DOHH2 (cell line): ENCODE measurements at regions not wholly inside any gene's neighbourhood (a gene's known extent, or its start where the extent isn't known, plus 50 kb on each side); places are given as distances from the start of the nearest gene placed in this dataset.

ENCODE experiments used
- EZH2phosphoT487 ChIP-seq: fragments of 200-600 bp; sonication (generic); IDR thresholded peaks from 2 replicates; pipeline ENCODE4 v1.6.1; 2017; ENCODE audit warnings: borderline replicate concordance, mild to moderate bottlenecking, antibody characterized with exemption, low read length, moderate library complexity, mixed read lengths
- TF ChIP-seq, protein P1 (sequence below): fragments of 200-600 bp; sonication (generic); IDR thresholded peaks from one replicate; pipeline ENCODE4 v1.5.1; 2014; ENCODE audit warnings: antibody characterized with exemption, mild to moderate bottlenecking, low read depth, low read length; ENCODE audit not compliant: poor library complexity, severe bottlenecking

DNA sequence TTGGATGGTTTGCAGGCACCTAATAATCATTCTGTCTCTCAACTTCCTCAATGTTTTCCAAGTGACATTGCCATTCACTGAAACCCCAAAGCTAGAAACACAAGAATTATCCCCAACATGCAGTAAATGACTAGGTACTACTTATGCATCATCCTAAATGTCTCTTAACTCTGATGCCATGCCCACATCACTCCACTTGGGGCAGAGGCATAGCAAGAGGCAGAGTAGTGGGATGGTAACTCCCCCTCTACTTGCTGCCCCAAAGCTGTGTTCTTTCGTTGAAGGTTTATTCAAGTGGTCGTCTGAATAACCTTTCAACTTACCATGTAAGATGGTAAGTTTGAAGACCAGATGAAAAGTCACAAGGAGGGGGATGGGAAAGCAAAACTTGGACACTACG is 77.9 kb upstream of the SOX5 start:
- TF ChIP-seq, protein P1, sequence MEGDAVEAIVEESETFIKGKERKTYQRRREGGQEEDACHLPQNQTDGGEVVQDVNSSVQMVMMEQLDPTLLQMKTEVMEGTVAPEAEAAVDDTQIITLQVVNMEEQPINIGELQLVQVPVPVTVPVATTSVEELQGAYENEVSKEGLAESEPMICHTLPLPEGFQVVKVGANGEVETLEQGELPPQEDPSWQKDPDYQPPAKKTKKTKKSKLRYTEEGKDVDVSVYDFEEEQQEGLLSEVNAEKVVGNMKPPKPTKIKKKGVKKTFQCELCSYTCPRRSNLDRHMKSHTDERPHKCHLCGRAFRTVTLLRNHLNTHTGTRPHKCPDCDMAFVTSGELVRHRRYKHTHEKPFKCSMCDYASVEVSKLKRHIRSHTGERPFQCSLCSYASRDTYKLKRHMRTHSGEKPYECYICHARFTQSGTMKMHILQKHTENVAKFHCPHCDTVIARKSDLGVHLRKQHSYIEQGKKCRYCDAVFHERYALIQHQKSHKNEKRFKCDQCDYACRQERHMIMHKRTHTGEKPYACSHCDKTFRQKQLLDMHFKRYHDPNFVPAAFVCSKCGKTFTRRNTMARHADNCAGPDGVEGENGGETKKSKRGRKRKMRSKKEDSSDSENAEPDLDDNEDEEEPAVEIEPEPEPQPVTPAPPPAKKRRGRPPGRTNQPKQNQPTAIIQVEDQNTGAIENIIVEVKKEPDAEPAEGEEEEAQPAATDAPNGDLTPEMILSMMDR = no peak
- TF ChIP-seq EZH2phosphoT487 = no peak
